ENCODE measurements at regions not wholly inside any gene's neighbourhood (a gene's known extent, or its start where the extent isn't known, plus 50 kb on each side); places are given as distances from the start of the nearest gene placed in this dataset.

- Histone ChIP-seq H3K4me1 (ENCODE audit: control insufficient read depth in 2 of 2, insufficient read depth in 1 of 2, low read depth in 1 of 2, low read length in 2 of 2) (no peaks in the 10 kb centered on the region), H3K36me3 (replicated peaks in 1 of 2; ENCODE audit: control insufficient read depth in 2 of 2, insufficient read depth in 2 of 2, low read length in 2 of 2) (no peaks in the 10 kb centered on the region), H3K27me3 (ENCODE audit: control insufficient read depth in 3 of 3, insufficient read depth in 3 of 3, low read depth in 1 of 3, low read length in 3 of 3) (no peaks in the 10 kb centered on the region), H2BK12ac (ENCODE audit: low read length) (no peak overlapping the region), H4K91ac (ENCODE audit: low read depth, low read length, poor library complexity) (no peak overlapping the region), H3K79me1 (ENCODE audit: low read depth, low read length) (no peaks in the 10 kb centered on the region), H3K4ac (ENCODE audit: low read length) (no peak overlapping the region), H2BK120ac (ENCODE audit: low read depth, low read length) (no peak overlapping the region), H4K8ac (ENCODE audit: low read depth, low read length) (no peak overlapping the region), H3K9me3 (replicated peaks in 1 of 2; ENCODE audit: control insufficient read depth in 2 of 2, insufficient read depth in 1 of 2, low read depth in 1 of 2, low read length in 2 of 2) (no peaks in the 10 kb centered on the region), H3K27ac (replicated peaks; ENCODE audit: low read length) (no peak overlapping the region), H3K9ac (ENCODE audit: low read depth, low read length, poor library complexity) (no peak overlapping the region), H3K18ac (ENCODE audit: low read length) (peak overlapping the region; percentile 11), H3K23ac (ENCODE audit: low read depth, low read length, poor library complexity) (no peak overlapping the region), H2AFZ (ENCODE audit: low read length) (peak overlapping the region; percentile 58), H3K14ac (ENCODE audit: low read length) (no peak overlapping the region), H3K4me2 (ENCODE audit: insufficient read depth, low read length, poor library complexity, severe bottlenecking) (no peak overlapping the region), H2BK5ac (ENCODE audit: low read length) (no peak overlapping the region), H2BK15ac (ENCODE audit: low read length) (peak overlapping the region; percentile 42), H3K4me3 (ENCODE audit: low read length in 2 of 2) (no peak overlapping the region), H2AK5ac (ENCODE audit: low read depth, low read length) (no peak overlapping the region)
- no CpG with 5 or more reads among the region's 6 CpGs for WGBS, 2 donors (ENCODE audit: extremely low coverage in 2 of 2, insufficient read length in 2 of 2, insufficient replicate concordance in 1 of 2)
- no peak for DNase-seq (ENCODE audit: low spot score)
These were observed 255.8 kb downstream of the ETNK1 start for GRCh38 chr12:22880807-22881206.

GRCh38 chr12:22881878-22882385, 257.0 kb downstream of the ETNK1 start:
- H3K4ac ChIP-seq (ENCODE audit: low read length), result no peak overlapping the region
- H3K18ac ChIP-seq (ENCODE audit: low read length), result no peak overlapping the region
- no peak overlapping the region for H2AK5ac ChIP-seq (ENCODE audit: low read depth, low read length)
- H3K4me1 ChIP-seq (ENCODE audit: control insufficient read depth in 2 of 2, insufficient read depth in 1 of 2, low read depth in 1 of 2, low read length in 2 of 2), result no peaks in the 10 kb centered on the region
- no peak overlapping the region for H3K27ac ChIP-seq (replicated peaks; ENCODE audit: low read length)
- no peaks in the 10 kb centered on the region for H3K27me3 ChIP-seq (ENCODE audit: control insufficient read depth in 3 of 3, insufficient read depth in 3 of 3, low read depth in 1 of 3, low read length in 3 of 3)
- H3K4me2 ChIP-seq (ENCODE audit: insufficient read depth, low read length, poor library complexity, severe bottlenecking), result no peak overlapping the region
- DNase-seq (ENCODE audit: low spot score), result no peak
- WGBS, 2 donors (ENCODE audit: extremely low coverage in 2 of 2, insufficient read length in 2 of 2, insufficient replicate concordance in 1 of 2), result no CpG with 5 or more reads among the region's 3 CpGs
- H3K9ac ChIP-seq (ENCODE audit: low read depth, low read length, poor library complexity), result no peak overlapping the region
- peak overlapping the region; percentile 50 for H2AFZ ChIP-seq (ENCODE audit: low read length)
- H4K8ac ChIP-seq (ENCODE audit: low read depth, low read length), result no peak overlapping the region
- no peak overlapping the region for H3K14ac ChIP-seq (ENCODE audit: low read length)
- H4K91ac ChIP-seq (ENCODE audit: low read depth, low read length, poor library complexity), result no peak overlapping the region
- H3K23ac ChIP-seq (ENCODE audit: low read depth, low read length, poor library complexity), result no peak overlapping the region
- no peaks in the 10 kb centered on the region for H3K9me3 ChIP-seq (replicated peaks in 1 of 2; ENCODE audit: control insufficient read depth in 2 of 2, insufficient read depth in 1 of 2, low read depth in 1 of 2, low read length in 2 of 2)
- H2BK15ac ChIP-seq (ENCODE audit: low read length), result no peak overlapping the region
- H2BK120ac ChIP-seq (ENCODE audit: low read depth, low read length), result no peak overlapping the region
- H2BK12ac ChIP-seq (ENCODE audit: low read length), result no peak overlapping the region
- H2BK5ac ChIP-seq (ENCODE audit: low read length), result no peak overlapping the region
- H3K4me3 ChIP-seq (ENCODE audit: low read length in 2 of 2), result no peak overlapping the region
- no peaks in the 10 kb centered on the region for H3K36me3 ChIP-seq (replicated peaks in 1 of 2; ENCODE audit: control insufficient read depth in 2 of 2, insufficient read depth in 2 of 2, low read length in 2 of 2)
- no peaks in the 10 kb centered on the region for H3K79me1 ChIP-seq (ENCODE audit: low read depth, low read length)

- Histone ChIP-seq H2AFZ (ENCODE audit: low read length) (no peak overlapping the region), H3K4me3 (ENCODE audit: low read length in 2 of 2) (no peak overlapping the region), H4K91ac (ENCODE audit: low read depth, low read length, poor library complexity) (no peak overlapping the region), H3K79me1 (ENCODE audit: low read depth, low read length) (no peaks in the 10 kb centered on the region), H4K8ac (ENCODE audit: low read depth, low read length) (no peak overlapping the region), H3K14ac (ENCODE audit: low read length) (no peak overlapping the region), H3K36me3 (replicated peaks in 1 of 2; ENCODE audit: control insufficient read depth in 2 of 2, insufficient read depth in 2 of 2, low read length in 2 of 2) (no peaks in the 10 kb centered on the region), H2AK5ac (ENCODE audit: low read depth, low read length) (no peak overlapping the region), H2BK15ac (ENCODE audit: low read length) (no peak overlapping the region), H3K27me3 (ENCODE audit: control insufficient read depth in 3 of 3, insufficient read depth in 3 of 3, low read depth in 1 of 3, low read length in 3 of 3) (no peaks in the 10 kb centered on the region), H3K4me1 (ENCODE audit: control insufficient read depth in 2 of 2, insufficient read depth in 1 of 2, low read depth in 1 of 2, low read length in 2 of 2) (no peaks in the 10 kb centered on the region), H3K9ac (ENCODE audit: low read depth, low read length, poor library complexity) (no peak overlapping the region), H3K23ac (ENCODE audit: low read depth, low read length, poor library complexity) (no peak overlapping the region), H3K9me3 (replicated peaks in 1 of 2; ENCODE audit: control insufficient read depth in 2 of 2, insufficient read depth in 1 of 2, low read depth in 1 of 2, low read length in 2 of 2) (peaks cover 0 to under 1% of the 10 kb centered on the region in 2 donors), H3K18ac (ENCODE audit: low read length) (no peak overlapping the region), H2BK5ac (ENCODE audit: low read length) (no peak overlapping the region), H3K4ac (ENCODE audit: low read length) (no peak overlapping the region), H3K4me2 (ENCODE audit: insufficient read depth, low read length, poor library complexity, severe bottlenecking) (no peak overlapping the region), H3K27ac (replicated peaks; ENCODE audit: low read length) (no peak overlapping the region), H2BK120ac (ENCODE audit: low read depth, low read length) (no peak overlapping the region), H2BK12ac (ENCODE audit: low read length) (no peak overlapping the region)
- no CpG with 5 or more reads among the region's 2 CpGs for WGBS, 2 donors (ENCODE audit: extremely low coverage in 2 of 2, insufficient read length in 2 of 2, insufficient replicate concordance in 1 of 2)
- no peak for DNase-seq (ENCODE audit: low spot score)
These were observed 257.6 kb downstream of the ETNK1 start for GRCh38 chr12:22882559-22882958.

- no peak overlapping the region for H4K91ac ChIP-seq (ENCODE audit: low read depth, low read length, poor library complexity)
- WGBS, 2 donors (ENCODE audit: extremely low coverage in 2 of 2, insufficient read length in 2 of 2, insufficient replicate concordance in 1 of 2), result no CpG with 5 or more reads among the region's 2 CpGs
- H3K79me1 ChIP-seq (ENCODE audit: low read depth, low read length), result no peaks in the 10 kb centered on the region
- H3K27me3 ChIP-seq (ENCODE audit: control insufficient read depth in 3 of 3, insufficient read depth in 3 of 3, low read depth in 1 of 3, low read length in 3 of 3), result no peaks in the 10 kb centered on the region
- H3K9ac ChIP-seq (ENCODE audit: low read depth, low read length, poor library complexity), result no peak overlapping the region
- peaks cover 0 to 7% of the 10 kb centered on the region in 2 donors for H3K9me3 ChIP-seq (replicated peaks in 1 of 2; ENCODE audit: control insufficient read depth in 2 of 2, insufficient read depth in 1 of 2, low read depth in 1 of 2, low read length in 2 of 2)
- no peak overlapping the region for H3K4me2 ChIP-seq (ENCODE audit: insufficient read depth, low read length, poor library complexity, severe bottlenecking)
- H3K23ac ChIP-seq (ENCODE audit: low read depth, low read length, poor library complexity), result no peak overlapping the region
- no peak overlapping the region for H3K14ac ChIP-seq (ENCODE audit: low read length)
- no peak overlapping the region for H3K4ac ChIP-seq (ENCODE audit: low read length)
- no peak overlapping the region for H2BK12ac ChIP-seq (ENCODE audit: low read length)
- no peak overlapping the region for H2BK5ac ChIP-seq (ENCODE audit: low read length)
- H2AFZ ChIP-seq (ENCODE audit: low read length), result no peak overlapping the region
- no peaks in the 10 kb centered on the region for H3K36me3 ChIP-seq (replicated peaks in 1 of 2; ENCODE audit: control insufficient read depth in 2 of 2, insufficient read depth in 2 of 2, low read length in 2 of 2)
- H2BK120ac ChIP-seq (ENCODE audit: low read depth, low read length), result no peak overlapping the region
- DNase-seq (ENCODE audit: low spot score), result no peak
- H3K18ac ChIP-seq (ENCODE audit: low read length), result no peak overlapping the region
- no peak overlapping the region for H2BK15ac ChIP-seq (ENCODE audit: low read length)
- H3K4me1 ChIP-seq (ENCODE audit: control insufficient read depth in 2 of 2, insufficient read depth in 1 of 2, low read depth in 1 of 2, low read length in 2 of 2), result no peaks in the 10 kb centered on the region
- no peak overlapping the region for H4K8ac ChIP-seq (ENCODE audit: low read depth, low read length)
- H2AK5ac ChIP-seq (ENCODE audit: low read depth, low read length), result no peak overlapping the region
- no peak overlapping the region for H3K4me3 ChIP-seq (ENCODE audit: low read length in 2 of 2)
- H3K27ac ChIP-seq (replicated peaks; ENCODE audit: low read length), result no peak overlapping the region
These were observed 268.9 kb downstream of the ETNK1 start for GRCh38 chr12:22893878-22894277.
